ENCODE measurements at regions not wholly inside any gene's neighbourhood (a gene's known extent, or its start where the extent isn't known, plus 50 kb on each side); places are given as distances from the start of the nearest gene placed in this dataset.

- TF ChIP-seq, protein P1, sequence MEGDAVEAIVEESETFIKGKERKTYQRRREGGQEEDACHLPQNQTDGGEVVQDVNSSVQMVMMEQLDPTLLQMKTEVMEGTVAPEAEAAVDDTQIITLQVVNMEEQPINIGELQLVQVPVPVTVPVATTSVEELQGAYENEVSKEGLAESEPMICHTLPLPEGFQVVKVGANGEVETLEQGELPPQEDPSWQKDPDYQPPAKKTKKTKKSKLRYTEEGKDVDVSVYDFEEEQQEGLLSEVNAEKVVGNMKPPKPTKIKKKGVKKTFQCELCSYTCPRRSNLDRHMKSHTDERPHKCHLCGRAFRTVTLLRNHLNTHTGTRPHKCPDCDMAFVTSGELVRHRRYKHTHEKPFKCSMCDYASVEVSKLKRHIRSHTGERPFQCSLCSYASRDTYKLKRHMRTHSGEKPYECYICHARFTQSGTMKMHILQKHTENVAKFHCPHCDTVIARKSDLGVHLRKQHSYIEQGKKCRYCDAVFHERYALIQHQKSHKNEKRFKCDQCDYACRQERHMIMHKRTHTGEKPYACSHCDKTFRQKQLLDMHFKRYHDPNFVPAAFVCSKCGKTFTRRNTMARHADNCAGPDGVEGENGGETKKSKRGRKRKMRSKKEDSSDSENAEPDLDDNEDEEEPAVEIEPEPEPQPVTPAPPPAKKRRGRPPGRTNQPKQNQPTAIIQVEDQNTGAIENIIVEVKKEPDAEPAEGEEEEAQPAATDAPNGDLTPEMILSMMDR (IDR thresholded peaks at IDR 0.05), result no peak
- no peak for TF ChIP-seq POLR2A (IDR thresholded peaks at IDR 0.05)
These were observed 109.6 kb upstream of the BMP2 start for GRCh38 chr20:6657904-6658303.

Data from ovary (tissue), 3 donors.